ENCODE measurements at regions not wholly inside any gene's neighbourhood (a gene's known extent, or its start where the extent isn't known, plus 50 kb on each side); places are given as distances from the start of the nearest gene placed in this dataset.

- FAIRE-seq = no peak
- no peak for DNase-seq (ENCODE audit: insufficient read length, low spot score)
- no peak for TF ChIP-seq CTCF (IDR thresholded peaks at IDR 0.05; ENCODE audit: insufficient read depth, missing control alignments)
Observed at GRCh38 chrX:2585158-2585470, 84.3 kb upstream of the DHRSX start.

GRCh38 chrX:2584251-2585157 lies 83.7 kb upstream of the DHRSX start:
- FAIRE-seq (no peak), DNase-seq (ENCODE audit: insufficient read length, low spot score) (no peak)
- no peak for TF ChIP-seq CTCF (IDR thresholded peaks at IDR 0.05; ENCODE audit: insufficient read depth, missing control alignments)

GRCh38 chrX:2583194-2584162 lies 82.7 kb upstream of the DHRSX start:
- no peak for TF ChIP-seq CTCF (IDR thresholded peaks at IDR 0.05; ENCODE audit: insufficient read depth, missing control alignments)
- FAIRE-seq (no peak), DNase-seq (ENCODE audit: insufficient read length, low spot score) (no peak)

GRCh38 chrX:2582667-2583066 lies 81.9 kb upstream of the DHRSX start:
- no peak for TF ChIP-seq CTCF (IDR thresholded peaks at IDR 0.05; ENCODE audit: insufficient read depth, missing control alignments)
- DNase-seq (ENCODE audit: insufficient read length, low spot score) = no peak
- FAIRE-seq = no peak

- DNase-seq (ENCODE audit: insufficient read length, low spot score) (no peak), FAIRE-seq (no peak)
- TF ChIP-seq CTCF (IDR thresholded peaks at IDR 0.05; ENCODE audit: insufficient read depth, missing control alignments) = no peak
Observed at GRCh38 chrX:2581296-2581695, 80.5 kb upstream of the DHRSX start.

- TF ChIP-seq CTCF (IDR thresholded peaks at IDR 0.05; ENCODE audit: insufficient read depth, missing control alignments) = no peak
- DNase-seq (ENCODE audit: insufficient read length, low spot score) = no peak
- FAIRE-seq = no peak
Observed at GRCh38 chrX:2578864-2579263, 78.1 kb upstream of the DHRSX start.
